NB4 (cell line): ENCODE measurements at regions not wholly inside any gene's neighbourhood (a gene's known extent, or its start where the extent isn't known, plus 50 kb on each side); places are given as distances from the start of the nearest gene placed in this dataset.

Experiments
- DNase-seq: peaks from one replicate; pipeline ENCODE4 v3.0.0; 2010; ENCODE audit warnings: low read depth
- H3K4me3 ChIP-seq: one replicate; pipeline ENCODE4 v1.5.1; 2011; ENCODE audit warnings: mild to moderate bottlenecking, low read depth, low read length, moderate library complexity
- CTCF ChIP-seq: IDR thresholded peaks from one replicate; pipeline ENCODE4 v1.5.1; 2012; ENCODE audit warnings: low read depth, low read length
- MAX ChIP-seq: IDR thresholded peaks from 2 replicates; pipeline ENCODE4 v1.6.1; 2011; ENCODE audit warnings: low read depth, low read length
- MYC ChIP-seq: IDR thresholded peaks from 2 replicates; pipeline ENCODE4 v1.6.1; 2011; ENCODE audit warnings: low read depth, low read length
- POLR2A ChIP-seq: IDR thresholded peaks from 2 replicates; pipeline ENCODE4 v1.6.1; 2011; ENCODE audit warnings: mild to moderate bottlenecking; ENCODE audit not compliant: insufficient read length; ENCODE audit errors: extremely low read depth

GRCh38 chr5:40410231-40410861, 269.4 kb upstream of the PTGER4 start:
- H3K4me3 ChIP-seq: peak overlapping the region; percentile 49
- TF ChIP-seq CTCF (no peak), POLR2A (no peak), MYC (no peak), MAX (no peak)
- DNase-seq: peak; percentile 83

- DNase-seq: peak; percentile 96
- TF ChIP-seq MYC (peak; percentile 64), POLR2A (peak; percentile 39), CTCF (no peak), MAX (peak; percentile 33; the same call in 1 of the 2 replicates)
- H3K4me3 ChIP-seq: peak overlapping the region; percentile 49
Observed at GRCh38 chr5:40409601-40410000, 270.1 kb upstream of the PTGER4 start.

- TF ChIP-seq MAX: peak; percentile 68
- TF ChIP-seq MYC: peak; percentile 81
- peak; percentile 27 for TF ChIP-seq POLR2A
- no peak for TF ChIP-seq CTCF
- peak; percentile 86 for DNase-seq
- H3K4me3 ChIP-seq: no peak overlapping the region
Observed at GRCh38 chr5:40406741-40407211, 272.9 kb upstream of the PTGER4 start.

GRCh38 chr5:40405996-40406740, 273.5 kb upstream of the PTGER4 start:
- TF ChIP-seq POLR2A (no peak), CTCF (no peak), MYC (no peak), MAX (no peak)
- no peak overlapping the region for H3K4me3 ChIP-seq
- peak; percentile 41 for DNase-seq

GRCh38 chr5:40405230-40405629, 274.5 kb upstream of the PTGER4 start:
- H3K4me3 ChIP-seq: no peak overlapping the region
- peak; percentile 81 for DNase-seq
- peak; percentile 88 for TF ChIP-seq MYC
- peak; percentile 95 for TF ChIP-seq MAX
- no peak for TF ChIP-seq POLR2A

GRCh38 chr5:40404613-40405012, 275.1 kb upstream of the PTGER4 start:
- TF ChIP-seq MYC (no peak), MAX (peak; percentile 73)
- DNase-seq: peak; percentile 19
- no peak overlapping the region for H3K4me3 ChIP-seq
